ENCODE measurements at regions not wholly inside any gene's neighbourhood (a gene's known extent, or its start where the extent isn't known, plus 50 kb on each side); places are given as distances from the start of the nearest gene placed in this dataset.
"Not testable (repeated sequence)": the region's sequence is repeated elsewhere in the genome, so short reads cannot be mapped to it uniquely, and the experiment has no call there.

GRCh38 chr7:32790766-32791430, 100.7 kb downstream of the KBTBD2 start:
- CTCF ChIA-PET: interaction anchor here (2.5 kb wide), 1 partner anchor 10 kb away, joined by 8 read pairs; no protein-coding TSS in a partner anchor
- DNase-seq; H3K9me2 ChIP-seq; H3K9ac ChIP-seq; POLR2A ChIA-PET; H3K4me3 ChIP-seq (ENCODE audit: low read depth in 2 of 2, low read length in 1 of 2); H3K36me3 ChIP-seq (replicated peaks in 1 of 2; ENCODE audit: control insufficient read depth in 1 of 2, insufficient read depth in 2 of 2, low read length in 1 of 2); H2AFZ ChIP-seq (ENCODE audit: low read depth); H4K20me1 ChIP-seq (ENCODE audit: insufficient read depth); H3K27me3 ChIP-seq (ENCODE audit: insufficient read depth); H3K79me2 ChIP-seq (ENCODE audit: insufficient read depth); H3K4me1 ChIP-seq (ENCODE audit: control insufficient read depth in 1 of 2, insufficient read depth in 2 of 2, low read depth in 1 of 2, low read length in 1 of 2); H3K9me3 ChIP-seq: not testable (repeated sequence)
- H3F3A ChIP-seq (replicated peaks; ENCODE audit: insufficient read depth): peaks cover 16% of the 10 kb centered on the region
- 34% methylated on average over 6 of the region's 7 CpGs for WGBS (ENCODE audit: low lambda C conversion rate)
- peak; percentile 32; the same call in 1 of the 2 replicates for TF ChIP-seq NFIC (IDR thresholded peaks at IDR 0.05; ENCODE audit: borderline replicate concordance)
- TF ChIP-seq RXRA (IDR thresholded peaks at IDR 0.05; ENCODE audit: borderline replicate concordance, low read depth): 0 out of 2 replicates have a peak, but pooled peaks have one; percentile 9
- peak; percentile 76; the same call in 1 of the 2 replicates for TF ChIP-seq FOSL2 (IDR thresholded peaks at IDR 0.05; ENCODE audit: borderline replicate concordance, low read depth)
- TF ChIP-seq EP300 (IDR thresholded peaks at IDR 0.05; ENCODE audit: borderline replicate concordance in 1 of 2, low read depth in 1 of 2, low read length in 1 of 2): 0 out of 4 replicates have a peak, but pooled peaks of 1 of the 2 experiments have one; percentile 28
- peak; percentile 26; the same call in 1 of the 2 replicates for TF ChIP-seq PBX3 (IDR thresholded peaks at IDR 0.05)
- TF ChIP-seq JUND (IDR thresholded peaks at IDR 0.05): peak; percentile 58
- TF ChIP-seq TCF12 (IDR thresholded peaks at IDR 0.05): peak; percentile 46; the same call in 1 of the 2 replicates
- H3K27ac ChIP-seq (ENCODE audit: low read depth in 2 of 2, low read length in 1 of 2): peak overlapping the region in 1 of 2 experiments; percentile 27; a peak in 2 of 4 replicates
- peak overlapping the region; percentile 8 for H3K4me2 ChIP-seq

GRCh38 chr7:32789266-32789665, 102.3 kb downstream of the KBTBD2 start:
- H3K79me2 ChIP-seq (ENCODE audit: insufficient read depth); H4K20me1 ChIP-seq (ENCODE audit: insufficient read depth); H2AFZ ChIP-seq (ENCODE audit: low read depth); POLR2A ChIA-PET; H3K4me1 ChIP-seq (ENCODE audit: control insufficient read depth in 1 of 2, insufficient read depth in 2 of 2, low read depth in 1 of 2, low read length in 1 of 2); H3K4me3 ChIP-seq (ENCODE audit: low read depth in 2 of 2, low read length in 1 of 2); H3K9me3 ChIP-seq; H3K4me2 ChIP-seq; H3K27ac ChIP-seq (ENCODE audit: low read depth in 2 of 2, low read length in 1 of 2); H3K9me2 ChIP-seq; H3K9ac ChIP-seq; DNase-seq; H3K36me3 ChIP-seq (replicated peaks in 1 of 2; ENCODE audit: control insufficient read depth in 1 of 2, insufficient read depth in 2 of 2, low read length in 1 of 2); H3K27me3 ChIP-seq (ENCODE audit: insufficient read depth): not testable (repeated sequence)
- CTCF ChIA-PET: interaction anchor here (1.0 kb wide), 2 partner anchors 11 to 321 kb away, joined by 3 to 5 read pairs; no protein-coding TSS in a partner anchor
- 90% methylated on average over 8 of the region's 8 CpGs for WGBS (ENCODE audit: low lambda C conversion rate)
- peaks cover 16% of the 10 kb centered on the region for H3F3A ChIP-seq (replicated peaks; ENCODE audit: insufficient read depth)

GRCh38 chr7:32788174-32788573, 103.4 kb downstream of the KBTBD2 start:
- WGBS (ENCODE audit: low lambda C conversion rate): 78% methylated on average over 2 of the region's 2 CpGs
- H3K9me2 ChIP-seq; H3K9me3 ChIP-seq; H3K4me1 ChIP-seq (ENCODE audit: control insufficient read depth in 1 of 2, insufficient read depth in 2 of 2, low read depth in 1 of 2, low read length in 1 of 2); H4K20me1 ChIP-seq (ENCODE audit: insufficient read depth); H3K4me3 ChIP-seq (ENCODE audit: low read depth in 2 of 2, low read length in 1 of 2); H3K27me3 ChIP-seq (ENCODE audit: insufficient read depth); H3K36me3 ChIP-seq (replicated peaks in 1 of 2; ENCODE audit: control insufficient read depth in 1 of 2, insufficient read depth in 2 of 2, low read length in 1 of 2); CTCF ChIA-PET; POLR2A ChIA-PET; H3K27ac ChIP-seq (ENCODE audit: low read depth in 2 of 2, low read length in 1 of 2); DNase-seq; H3K4me2 ChIP-seq; H2AFZ ChIP-seq (ENCODE audit: low read depth); H3K9ac ChIP-seq; H3K79me2 ChIP-seq (ENCODE audit: insufficient read depth): not testable (repeated sequence)
- H3F3A ChIP-seq (replicated peaks; ENCODE audit: insufficient read depth): peaks cover 16% of the 10 kb centered on the region

- H3F3A ChIP-seq (replicated peaks; ENCODE audit: insufficient read depth); POLR2A ChIA-PET; H3K4me1 ChIP-seq (ENCODE audit: control insufficient read depth in 1 of 2, insufficient read depth in 2 of 2, low read depth in 1 of 2, low read length in 1 of 2); H3K9me3 ChIP-seq; H3K36me3 ChIP-seq (replicated peaks in 1 of 2; ENCODE audit: control insufficient read depth in 1 of 2, insufficient read depth in 2 of 2, low read length in 1 of 2); DNase-seq; H3K9ac ChIP-seq; H3K27me3 ChIP-seq (ENCODE audit: insufficient read depth); H3K79me2 ChIP-seq (ENCODE audit: insufficient read depth); H3K9me2 ChIP-seq; H4K20me1 ChIP-seq (ENCODE audit: insufficient read depth); H2AFZ ChIP-seq (ENCODE audit: low read depth); H3K4me3 ChIP-seq (ENCODE audit: low read depth in 2 of 2, low read length in 1 of 2); H3K4me2 ChIP-seq; H3K27ac ChIP-seq (ENCODE audit: low read depth in 2 of 2, low read length in 1 of 2): not testable (repeated sequence)
- 97% methylated on average over 5 of the region's 5 CpGs for WGBS (ENCODE audit: low lambda C conversion rate)
- CTCF ChIA-PET: interaction anchor here (0.6 to 2.5 kb wide), 3 partner anchors 15 to 283 kb away, joined by 3 to 9 read pairs (median 3); no protein-coding TSS in a partner anchor
Measured at GRCh38 chr7:32785365-32785944, 106.1 kb downstream of the KBTBD2 start.
